Activated gamma-delta T cell treated with Interleukin-2 at 50 U/mL for 16 hours (primary cell): ENCODE measurements at regions not wholly inside any gene's neighbourhood (a gene's known extent, or its start where the extent isn't known, plus 50 kb on each side); places are given as distances from the start of the nearest gene placed in this dataset.

Experiments used
- DNase-seq: peaks from one replicate; pipeline ENCODE4 v3.0.0-alpha.2; 2020

DNA sequence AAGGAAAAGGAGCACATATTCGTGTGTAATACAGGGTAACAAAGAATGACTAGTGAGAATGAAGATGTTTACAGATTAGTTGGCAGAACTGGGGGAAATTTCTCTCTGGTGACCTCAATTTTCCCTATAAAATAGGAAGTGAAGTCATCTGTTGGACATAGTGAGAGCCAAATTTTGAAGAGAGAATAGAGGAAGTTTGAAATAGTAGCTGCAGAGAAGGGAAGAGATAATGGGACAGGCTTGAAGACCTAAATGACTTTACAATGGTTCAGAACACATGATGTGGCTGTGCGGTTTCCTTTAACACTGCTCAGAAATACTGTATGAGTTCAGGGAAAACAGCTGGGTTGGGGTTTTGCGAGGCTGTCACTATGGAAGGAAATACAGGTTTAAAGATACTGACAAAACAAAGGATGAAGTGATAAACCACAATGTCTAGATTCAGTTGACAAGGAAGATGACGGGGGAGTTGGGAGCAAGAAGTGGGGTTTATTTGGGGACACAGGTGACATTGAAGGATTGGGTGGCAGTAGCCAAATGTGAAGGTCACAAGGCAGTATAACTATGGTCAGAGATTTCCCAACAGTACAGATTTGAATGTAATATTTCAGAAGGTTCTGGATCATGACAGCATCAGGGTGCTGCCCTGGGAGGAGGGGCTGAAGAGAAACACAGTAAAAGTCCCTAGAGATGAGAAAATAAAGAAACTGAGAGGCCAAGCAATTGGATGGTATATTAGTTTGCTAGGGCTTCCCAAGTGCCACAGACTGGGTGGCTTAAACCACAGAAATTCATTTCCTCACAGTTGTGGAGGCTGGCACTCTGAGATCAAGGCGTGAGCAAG, 82.6 kb upstream of the TANK start:
- DNase-seq = peak; percentile 40

DNA sequence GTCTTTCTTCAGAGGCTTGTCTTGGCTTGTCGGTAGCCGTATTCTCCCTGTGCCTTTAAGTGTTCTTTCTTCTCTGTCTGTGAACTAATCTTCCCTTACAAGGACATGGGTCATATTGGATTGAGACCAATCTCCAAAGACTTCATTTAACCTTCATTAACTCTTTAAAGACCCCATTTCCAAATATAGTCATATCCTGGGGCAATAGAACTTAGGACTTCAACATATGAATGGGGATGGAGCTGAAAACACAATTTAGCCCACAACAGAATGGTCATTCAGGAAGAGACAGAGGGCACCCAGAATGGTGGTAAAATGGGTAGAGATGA, 82.1 kb upstream of the TANK start:
- no peak for DNase-seq

DNA sequence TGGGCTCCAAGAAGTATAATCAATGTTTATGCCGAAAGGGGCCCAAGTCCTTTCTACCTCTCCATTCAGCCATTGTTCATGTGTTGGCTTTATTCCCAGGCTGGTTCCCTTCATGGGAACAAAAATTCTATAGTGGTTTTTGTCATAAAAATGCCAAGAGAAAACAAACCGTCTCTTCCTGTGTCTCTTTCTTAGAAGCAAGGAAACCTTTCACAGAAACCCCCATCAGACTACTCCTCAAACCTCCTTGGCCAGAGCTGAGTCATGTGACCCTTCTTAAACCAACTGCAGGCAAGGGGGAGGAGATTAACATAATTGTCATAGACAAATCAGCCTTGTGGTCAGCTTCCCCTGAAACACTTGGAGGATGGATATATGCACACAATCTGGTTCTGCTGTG, 75.1 kb upstream of the TANK start:
- DNase-seq = no peak

DNA sequence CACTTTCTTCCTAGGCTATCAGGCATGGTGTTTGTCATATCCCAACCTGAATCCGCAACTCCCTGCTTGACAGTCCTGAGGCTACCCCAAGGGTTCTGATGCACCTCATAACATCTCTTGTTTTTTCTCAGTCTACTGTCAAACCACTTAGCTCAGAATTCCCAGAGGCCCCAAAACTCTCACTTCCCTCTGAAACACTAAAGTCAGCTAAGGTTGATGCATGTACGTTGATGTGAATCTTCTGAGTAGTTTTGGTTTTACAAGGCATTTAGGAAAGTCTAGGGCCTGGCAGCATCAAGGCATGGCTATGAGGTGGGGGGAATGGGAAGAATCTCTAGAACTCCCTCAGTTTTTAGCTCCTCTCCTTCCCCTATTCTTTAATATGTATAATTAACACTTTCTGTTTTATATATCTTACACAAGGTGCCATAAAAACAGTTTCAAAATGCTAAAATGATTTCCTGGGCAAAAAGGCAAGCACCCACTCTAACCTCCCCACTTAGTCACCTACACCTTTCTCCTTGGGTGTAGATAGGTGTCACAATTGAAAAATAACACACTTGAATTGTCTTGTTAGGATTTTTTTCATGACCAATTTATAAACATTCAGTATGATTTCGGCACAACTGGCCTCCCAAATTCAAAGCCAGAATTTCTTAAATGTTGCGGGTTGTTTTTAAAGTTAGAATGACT, 71.4 kb upstream of the TANK start:
- no peak for DNase-seq

DNA sequence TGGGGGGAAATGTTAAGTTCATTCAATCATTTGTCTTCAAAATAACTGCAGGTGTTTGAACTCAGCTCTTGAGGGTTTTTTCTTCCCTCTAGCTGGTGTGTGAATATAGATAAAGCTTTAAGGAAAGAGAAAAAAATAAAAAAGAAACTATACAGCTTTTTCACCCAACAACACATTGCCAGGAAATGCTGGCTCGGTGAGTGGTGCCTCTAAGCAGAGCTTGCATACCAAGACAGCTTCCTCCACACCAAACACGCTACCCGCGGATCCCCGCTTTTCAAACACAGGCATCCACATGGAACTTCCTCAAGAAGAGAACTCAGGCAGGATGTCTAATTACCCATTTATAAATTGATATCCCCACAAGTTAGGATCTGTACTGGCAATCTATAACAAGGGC, 69.8 kb upstream of the TANK start:
- DNase-seq = peak; percentile 18

DNA sequence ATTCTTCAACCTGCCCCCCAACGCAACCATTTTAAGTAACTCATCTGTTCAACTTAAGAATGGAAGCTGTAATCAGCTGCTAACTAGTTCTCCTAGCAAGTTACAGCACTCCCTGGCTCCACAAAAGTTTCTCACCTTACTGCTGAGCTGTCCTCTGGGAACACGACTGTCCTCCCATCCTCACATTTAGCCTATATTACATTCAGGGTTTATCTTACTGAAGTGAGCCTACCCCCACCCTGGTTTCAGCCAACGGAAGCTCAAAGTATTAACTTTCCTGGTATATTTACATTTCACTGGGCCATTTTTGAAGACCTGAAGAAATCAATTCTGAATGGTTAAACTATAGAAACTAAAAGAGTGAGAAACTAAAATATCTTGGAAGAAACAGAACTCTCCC, 64.9 kb upstream of the TANK start:
- DNase-seq = no peak

DNA sequence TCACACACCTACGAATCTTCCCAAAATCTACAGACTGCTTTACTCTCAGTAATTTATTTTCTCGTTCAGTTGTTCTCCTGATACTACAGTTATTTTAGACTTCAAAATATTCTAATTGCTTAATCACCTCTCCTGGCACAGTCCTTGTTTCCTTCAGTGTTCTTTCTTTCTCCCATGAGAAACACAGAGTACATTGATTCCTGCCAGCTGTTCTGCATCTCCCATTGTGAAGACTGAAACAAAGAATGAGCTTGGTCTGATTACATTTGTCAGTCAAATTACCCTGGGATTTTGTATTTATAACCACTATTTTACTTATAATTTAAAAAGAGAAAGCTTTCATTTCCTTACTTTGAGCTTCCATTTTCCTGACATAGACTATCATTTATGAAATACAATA, 63.9 kb upstream of the TANK start:
- no peak for DNase-seq

DNA sequence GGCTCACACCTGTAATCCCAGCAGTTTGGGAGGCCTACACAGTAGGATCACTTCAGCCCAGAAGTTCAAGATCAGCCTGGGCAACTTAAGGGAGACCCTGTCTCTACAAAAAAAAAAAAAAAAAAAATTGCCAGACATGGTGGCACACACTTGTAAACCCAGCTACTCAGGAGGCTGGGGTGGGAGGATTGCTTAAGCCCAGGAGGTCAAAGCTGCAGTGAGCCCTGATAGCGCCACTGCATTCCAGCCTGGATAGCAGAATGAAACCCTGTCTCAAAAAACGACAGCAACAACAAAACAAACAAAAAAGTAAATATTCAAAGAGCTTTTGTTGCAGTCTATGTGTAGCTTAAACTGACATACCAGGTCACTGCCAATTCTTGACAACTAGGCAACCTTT, 63.1 kb upstream of the TANK start:
- DNase-seq = no peak

DNA sequence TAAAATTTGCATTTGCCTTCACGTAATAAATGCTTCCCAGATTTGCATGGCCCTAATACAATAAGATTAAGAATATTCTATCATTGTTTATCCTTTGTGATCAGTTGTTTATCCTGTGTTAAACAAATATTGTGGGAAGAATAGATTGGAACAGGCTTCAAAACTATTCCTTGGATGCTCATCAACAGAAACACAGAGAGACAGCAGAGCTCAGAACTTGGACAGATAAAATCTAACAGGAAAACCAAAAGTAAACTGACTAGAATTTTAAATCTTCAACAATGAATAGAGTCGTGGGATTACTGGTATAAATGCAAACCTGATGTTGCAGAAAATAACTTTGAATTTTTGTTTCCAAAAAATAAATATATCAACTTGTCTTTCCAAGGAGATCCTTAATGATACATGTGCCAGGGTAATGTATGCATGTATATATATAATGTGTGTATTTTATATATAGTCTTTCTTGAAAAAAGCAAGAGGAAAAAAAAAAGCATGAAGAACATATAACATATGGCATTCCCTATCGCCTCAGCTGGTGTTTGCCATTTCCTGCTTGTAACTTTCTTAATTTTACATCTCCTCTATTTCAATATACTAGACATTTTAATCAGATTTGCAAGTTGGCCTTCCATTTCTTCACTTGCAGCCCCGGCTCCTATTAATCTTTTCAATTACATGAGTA, 59.9 kb upstream of the TANK start:
- no peak for DNase-seq

DNA sequence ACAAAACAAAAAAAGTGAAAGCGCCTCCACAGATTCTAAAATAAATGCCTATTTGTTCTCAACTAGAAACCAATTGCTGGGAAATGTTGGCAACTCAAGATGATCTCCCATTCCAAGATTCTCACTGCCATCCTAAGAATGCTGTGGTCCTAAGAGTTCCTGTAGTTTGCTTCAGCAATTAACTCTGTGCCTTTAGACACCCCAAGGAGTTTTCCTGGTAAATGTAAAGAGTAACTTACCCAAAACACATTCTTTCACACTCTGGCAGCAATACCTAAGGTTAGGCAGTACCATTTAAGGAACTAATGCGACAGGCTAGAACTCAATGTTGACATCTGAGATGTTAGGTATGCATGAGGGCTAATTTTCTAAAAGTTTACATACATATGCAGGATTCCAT, 58.8 kb upstream of the TANK start:
- no peak for DNase-seq

DNA sequence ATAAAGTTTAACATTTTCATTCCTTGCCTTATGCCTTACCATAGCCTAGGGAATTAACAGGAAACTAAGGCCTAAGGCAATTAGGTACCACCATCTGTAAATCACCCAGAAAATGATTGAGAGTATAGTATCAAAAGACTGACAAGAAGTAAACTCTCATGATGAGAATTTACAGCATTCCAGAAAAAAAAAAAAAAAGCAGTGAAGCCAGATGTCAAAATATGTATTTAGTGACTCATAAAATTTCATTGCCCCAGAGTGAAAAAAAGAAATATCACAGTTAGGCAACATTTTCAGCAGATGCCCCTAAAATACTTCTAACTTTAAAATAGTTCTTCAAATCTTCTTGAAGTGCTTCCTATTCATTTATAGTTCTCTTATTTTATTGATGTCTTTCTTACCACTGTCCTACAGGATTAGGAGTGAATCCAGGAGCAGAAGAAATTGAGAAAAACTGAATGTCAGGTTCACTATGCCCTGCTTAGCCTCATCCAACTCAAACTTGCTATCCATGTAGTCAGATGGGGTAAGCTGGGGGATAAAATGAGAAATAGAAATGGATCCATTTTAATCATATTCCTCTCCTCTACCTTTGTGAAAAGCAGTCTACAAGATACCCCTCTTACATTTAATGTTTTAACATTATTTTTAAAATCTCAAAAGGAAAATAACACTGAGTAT, 57.3 kb upstream of the TANK start:
- no peak for DNase-seq

DNA sequence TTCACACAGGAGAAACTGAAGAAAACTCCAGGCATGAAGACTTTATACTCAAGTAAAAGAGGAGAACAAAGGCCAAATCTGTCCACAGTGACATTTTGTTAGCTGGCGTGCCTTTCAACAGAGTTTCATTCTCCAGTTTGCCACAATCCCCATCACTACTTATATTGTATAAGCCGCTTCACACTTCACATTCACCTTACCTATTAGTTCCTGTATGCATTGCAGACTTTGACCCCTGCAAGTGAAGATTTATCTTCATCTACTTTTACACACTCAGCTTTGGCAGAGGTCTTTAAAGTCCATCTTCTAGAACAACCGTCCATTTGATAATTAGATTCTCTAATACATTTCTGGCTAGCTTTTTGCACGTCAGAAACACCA, 56.8 kb upstream of the TANK start:
- DNase-seq = no peak

DNA sequence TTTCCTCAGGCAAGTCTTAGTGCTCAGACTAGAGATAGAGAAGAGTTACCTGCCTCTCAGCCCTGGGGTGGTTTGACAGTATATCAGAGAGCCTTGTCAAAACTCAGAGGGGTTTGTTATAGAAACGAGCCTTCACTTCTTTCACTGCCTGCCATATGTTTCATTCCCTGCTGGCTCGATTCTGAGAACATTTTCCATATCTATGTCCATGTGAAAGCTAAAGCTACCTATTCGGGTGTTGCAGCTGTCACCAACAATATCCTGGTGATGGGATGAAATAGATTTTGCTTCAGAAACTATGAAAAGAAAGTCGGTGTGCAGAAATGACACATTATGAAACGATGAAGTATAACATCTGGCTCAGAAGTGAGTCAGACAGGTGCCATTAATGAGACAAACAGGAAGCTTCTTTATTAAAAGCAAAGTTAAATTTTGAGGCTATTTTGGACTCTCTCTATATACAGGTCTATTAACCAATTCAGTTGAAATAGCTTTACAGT, 56.1 kb upstream of the TANK start:
- no peak for DNase-seq

DNA sequence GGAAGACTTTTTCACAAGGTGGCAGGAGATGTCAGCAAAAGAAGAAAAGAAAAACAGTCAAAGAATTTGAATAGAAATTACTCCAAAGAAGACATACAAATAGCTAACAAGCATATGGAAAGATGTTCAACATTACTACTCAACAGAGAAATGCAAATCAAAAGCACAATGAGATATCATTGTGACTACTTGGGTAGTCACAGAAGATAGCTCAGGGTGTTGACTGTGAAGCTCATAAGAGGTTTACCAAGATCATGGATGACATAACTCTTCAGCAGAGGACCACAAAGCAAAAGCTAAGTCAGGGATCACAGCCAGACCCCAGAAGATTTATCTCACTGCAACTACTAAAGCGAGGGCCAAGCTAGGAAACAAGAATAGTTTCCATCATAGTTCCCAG, 53.0 kb upstream of the TANK start:
- no peak for DNase-seq
